Astrocyte of the cerebellum (primary cell): ENCODE measurements at regions not wholly inside any gene's neighbourhood (a gene's known extent, or its start where the extent isn't known, plus 50 kb on each side); places are given as distances from the start of the nearest gene placed in this dataset.
A peak's percentile ranks its signal among the peaks of the same experiment; 100 is the strongest.

Experiments used
- DNase-seq: peaks from one replicate; pipeline ENCODE4 v3.0.0-alpha.2; 2011; ENCODE audit warnings: low read depth
- H3K4me3 ChIP-seq: 2 replicates; pipeline ENCODE4 v1.5.1; 2011; ENCODE audit warnings: mild to moderate bottlenecking, low read depth, low read length, moderate library complexity
- in situ Hi-C: cut with HindIII; loops from 2 replicates; pipeline ENCODE4 v1.10.0; 2017; ENCODE audit warnings: low sequenced_read_pairs
- TF ChIP-seq, protein P1 (sequence below): IDR thresholded peaks from 2 replicates; pipeline ENCODE4 v1.5.1; 2012; ENCODE audit warnings: low read length, low read depth, moderate library complexity, mild to moderate bottlenecking; ENCODE audit errors: missing control alignments

DNA sequence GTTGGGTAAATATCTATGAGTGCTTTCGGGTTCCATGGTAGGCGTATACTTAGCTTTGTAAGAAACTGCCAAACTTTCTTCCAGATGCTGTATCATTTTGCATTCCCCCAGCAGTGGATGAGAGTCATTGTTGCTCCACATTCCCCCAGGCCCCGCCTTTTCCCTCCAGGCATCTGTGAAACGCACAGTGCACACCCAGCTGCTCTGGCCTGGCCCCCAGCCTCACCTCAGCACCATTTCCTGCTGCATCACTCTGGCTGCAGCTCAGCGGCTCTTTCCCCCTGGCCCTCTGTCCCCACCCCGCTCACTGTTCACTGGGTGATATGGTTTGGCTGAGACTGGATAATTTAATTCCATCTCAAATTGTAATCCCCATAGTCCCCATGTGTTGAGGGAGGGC, 76.6 kb upstream of the SPTLC1 start:
- H3K4me3 ChIP-seq: no peak overlapping the region
- no peak for DNase-seq
- TF ChIP-seq, protein P1, sequence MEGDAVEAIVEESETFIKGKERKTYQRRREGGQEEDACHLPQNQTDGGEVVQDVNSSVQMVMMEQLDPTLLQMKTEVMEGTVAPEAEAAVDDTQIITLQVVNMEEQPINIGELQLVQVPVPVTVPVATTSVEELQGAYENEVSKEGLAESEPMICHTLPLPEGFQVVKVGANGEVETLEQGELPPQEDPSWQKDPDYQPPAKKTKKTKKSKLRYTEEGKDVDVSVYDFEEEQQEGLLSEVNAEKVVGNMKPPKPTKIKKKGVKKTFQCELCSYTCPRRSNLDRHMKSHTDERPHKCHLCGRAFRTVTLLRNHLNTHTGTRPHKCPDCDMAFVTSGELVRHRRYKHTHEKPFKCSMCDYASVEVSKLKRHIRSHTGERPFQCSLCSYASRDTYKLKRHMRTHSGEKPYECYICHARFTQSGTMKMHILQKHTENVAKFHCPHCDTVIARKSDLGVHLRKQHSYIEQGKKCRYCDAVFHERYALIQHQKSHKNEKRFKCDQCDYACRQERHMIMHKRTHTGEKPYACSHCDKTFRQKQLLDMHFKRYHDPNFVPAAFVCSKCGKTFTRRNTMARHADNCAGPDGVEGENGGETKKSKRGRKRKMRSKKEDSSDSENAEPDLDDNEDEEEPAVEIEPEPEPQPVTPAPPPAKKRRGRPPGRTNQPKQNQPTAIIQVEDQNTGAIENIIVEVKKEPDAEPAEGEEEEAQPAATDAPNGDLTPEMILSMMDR: no peak
- in situ Hi-C loops: no loop called here

DNA sequence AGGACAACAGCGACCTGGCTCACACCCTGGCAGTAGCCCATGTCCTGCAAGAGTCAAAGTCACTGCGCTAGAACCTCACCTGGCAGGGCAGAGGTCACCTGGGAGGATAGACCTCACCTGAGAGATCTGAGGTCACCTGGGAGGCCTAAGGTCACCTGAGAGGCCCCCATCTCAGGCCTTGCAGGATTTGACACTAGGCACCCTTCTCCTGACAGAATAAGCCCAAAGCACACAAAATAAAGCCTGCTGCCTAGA, 75.2 kb upstream of the SPTLC1 start:
- TF ChIP-seq, protein P1: no peak
- in situ Hi-C loops: no loop called here
- no peak overlapping the region for H3K4me3 ChIP-seq
- DNase-seq: no peak

DNA sequence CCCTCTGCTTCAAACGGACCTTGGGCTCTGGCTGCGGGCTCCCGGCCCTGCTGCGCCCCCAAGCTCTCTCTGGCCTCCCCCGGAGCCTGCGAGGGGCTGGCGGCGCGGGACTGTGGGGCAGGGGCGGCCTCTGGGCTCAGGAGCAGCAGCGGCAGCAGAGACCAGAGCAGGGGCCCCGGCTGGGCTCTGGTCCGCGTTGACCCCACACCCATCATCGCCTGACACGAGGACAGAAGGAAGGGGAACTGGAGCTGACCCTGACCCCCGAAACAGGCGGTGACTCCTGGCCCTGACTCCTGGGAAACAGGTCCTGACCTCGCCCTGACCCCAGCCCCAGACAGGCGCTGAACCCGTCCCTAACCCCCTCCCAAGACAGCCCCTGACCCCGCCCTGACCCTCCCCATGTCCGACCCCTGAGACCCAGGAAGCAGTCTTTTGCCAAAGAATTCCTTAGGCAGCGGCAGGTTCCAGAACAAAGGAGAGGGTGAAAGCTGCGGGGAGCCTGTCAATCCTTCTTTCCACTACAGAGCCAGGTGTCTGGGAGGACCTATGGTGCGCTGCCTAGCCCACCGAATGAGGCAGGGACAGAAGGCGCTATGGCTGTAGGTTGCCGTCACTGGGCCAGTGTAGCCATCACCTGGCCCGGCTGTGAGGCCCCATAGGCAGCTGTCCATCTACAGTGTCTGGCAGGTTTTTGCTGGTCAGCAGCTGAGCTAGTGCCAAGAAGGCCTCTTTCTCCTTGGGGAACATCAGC, 74.7 kb upstream of the SPTLC1 start:
- in situ Hi-C loops: no loop called here
- TF ChIP-seq, protein P1: no peak
- no peak for DNase-seq
- no peak overlapping the region for H3K4me3 ChIP-seq

DNA sequence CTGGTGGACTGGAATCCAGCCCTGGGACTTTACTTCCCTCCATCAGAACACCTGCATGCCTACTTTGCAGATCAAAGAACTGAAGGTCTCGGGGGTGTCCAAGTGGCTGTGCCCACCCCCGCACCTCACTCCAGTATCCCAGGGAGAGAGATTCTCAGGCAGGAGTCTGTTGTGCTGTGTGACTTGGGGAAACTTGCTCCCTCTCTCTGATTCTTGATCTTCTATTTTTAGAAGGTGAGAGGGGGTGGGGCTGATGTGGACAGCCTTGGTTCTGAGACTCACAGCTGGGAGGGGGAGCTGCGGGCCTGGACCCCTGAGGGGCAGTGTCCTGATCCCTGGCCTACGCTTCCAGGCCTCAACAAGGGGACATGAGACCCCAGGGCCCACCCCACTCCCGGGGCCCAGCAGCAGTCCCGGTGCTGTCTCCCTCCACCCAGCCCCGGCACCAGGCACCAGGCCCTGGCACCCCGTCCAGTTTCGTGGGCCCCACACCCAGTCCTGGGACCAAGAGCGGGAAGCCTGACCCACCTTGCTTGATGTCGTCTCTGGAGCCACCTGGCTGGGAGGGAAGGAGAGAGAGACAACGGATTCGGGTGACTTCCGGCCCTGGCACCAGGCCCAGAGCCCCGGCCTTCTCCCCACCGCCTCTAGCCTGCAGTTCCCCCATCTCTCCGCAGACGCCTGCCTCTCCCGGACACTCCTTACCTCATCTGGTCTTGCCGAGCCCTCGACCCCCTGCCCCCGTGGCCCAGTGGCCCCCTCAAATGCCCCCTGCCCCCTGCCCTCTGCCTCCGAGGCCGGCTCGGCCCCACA, 74.0 kb upstream of the SPTLC1 start:
- in situ Hi-C loops: no loop called here
- TF ChIP-seq, protein P1: no peak
- H3K4me3 ChIP-seq: no peak overlapping the region
- no peak for DNase-seq

DNA sequence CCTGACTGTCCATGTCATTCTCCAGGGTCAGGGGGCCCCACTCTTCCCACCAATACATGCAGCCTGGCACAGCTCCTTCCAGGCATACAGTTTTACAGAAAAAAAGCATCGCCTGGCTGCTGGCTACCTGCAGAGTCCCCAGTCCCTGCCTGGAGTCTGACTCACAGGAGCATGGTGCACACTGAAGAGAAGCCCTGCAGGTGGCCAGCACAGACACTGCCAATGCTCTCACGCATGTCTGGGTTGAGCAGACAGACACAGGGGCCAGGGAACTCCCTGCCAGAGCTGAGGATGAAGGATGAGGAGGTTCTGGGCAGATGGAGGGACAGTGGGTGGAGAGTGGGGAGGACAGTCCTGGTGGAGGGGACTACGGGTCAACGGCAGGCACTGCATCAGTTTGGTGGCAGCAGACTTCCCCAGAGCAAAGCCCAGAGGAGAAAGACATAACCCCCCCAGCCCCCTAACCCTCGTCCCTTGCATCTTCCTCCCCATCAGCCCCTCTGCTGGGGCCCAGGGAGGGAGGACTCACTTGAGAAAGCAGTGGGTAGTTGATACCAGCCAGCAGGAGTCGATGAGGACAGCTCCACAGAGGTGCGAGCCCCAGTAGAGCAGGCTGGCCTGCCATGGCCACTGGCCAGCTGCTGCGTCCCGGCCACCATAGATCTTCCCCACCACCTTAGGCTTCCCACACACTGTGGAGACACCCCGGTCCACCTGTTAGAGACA, 72.9 kb upstream of the SPTLC1 start:
- peak; percentile 38 for DNase-seq
- in situ Hi-C loops: no loop called here
- TF ChIP-seq, protein P1: no peak
- H3K4me3 ChIP-seq: no peak overlapping the region

DNA sequence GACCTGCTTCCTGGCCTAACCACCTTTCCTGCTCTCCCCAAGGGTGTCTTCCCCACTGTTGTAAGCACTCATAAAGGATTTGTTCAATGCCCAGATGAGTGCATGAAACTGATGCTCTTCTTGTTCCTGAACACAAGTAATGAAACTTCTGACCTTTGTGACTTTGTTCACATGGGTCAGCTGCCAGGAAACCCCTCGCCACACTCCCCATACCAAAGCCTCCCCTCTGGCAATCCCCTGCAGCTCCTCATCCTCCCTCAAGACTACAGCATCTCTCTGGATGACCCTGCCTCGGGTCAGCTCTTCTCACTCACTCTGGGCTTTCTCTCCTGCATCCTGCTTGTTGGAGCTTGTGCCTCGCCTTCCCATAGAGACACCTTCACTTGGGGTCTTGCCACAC, 72.2 kb upstream of the SPTLC1 start:
- TF ChIP-seq, protein P1: no peak
- in situ Hi-C loops: no loop called here
- no peak for DNase-seq
- H3K4me3 ChIP-seq: no peak overlapping the region
